ENCODE measurements at regions not wholly inside any gene's neighbourhood (a gene's known extent, or its start where the extent isn't known, plus 50 kb on each side); places are given as distances from the start of the nearest gene placed in this dataset.

DNA sequence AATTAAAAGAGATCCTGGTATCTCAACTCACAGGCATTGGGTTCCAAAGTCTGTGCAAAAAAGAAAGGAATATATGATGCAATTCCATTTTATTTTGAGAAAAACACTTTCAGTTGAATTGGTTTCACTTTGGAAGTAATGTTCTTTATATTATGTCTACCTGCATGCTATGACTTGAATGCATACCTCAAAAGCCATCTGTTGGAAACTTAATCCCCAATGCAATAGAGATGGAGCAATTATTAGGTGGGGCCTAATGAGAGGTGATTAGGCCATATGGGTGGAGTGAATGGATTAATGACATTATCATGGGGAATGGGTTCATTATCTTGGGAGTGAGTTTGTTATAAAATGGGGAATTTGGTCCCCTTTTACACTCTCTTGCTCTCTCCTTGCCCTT lies 293.3 kb downstream of the CSNK1G3 start:
- TF ChIP-seq REST (IDR thresholded peaks at IDR 0.05), result no peak
- TF ChIP-seq, protein P1, sequence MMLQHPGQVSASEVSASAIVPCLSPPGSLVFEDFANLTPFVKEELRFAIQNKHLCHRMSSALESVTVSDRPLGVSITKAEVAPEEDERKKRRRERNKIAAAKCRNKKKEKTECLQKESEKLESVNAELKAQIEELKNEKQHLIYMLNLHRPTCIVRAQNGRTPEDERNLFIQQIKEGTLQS (IDR thresholded peaks at IDR 0.05), result no peak
- no peak for TF ChIP-seq TAF1 (conservative IDR thresholded peaks at IDR 0.05)

GRCh38 chr5:123803359-123803758 lies 291.4 kb downstream of the CSNK1G3 start:
- no peaks in the 10 kb centered on the region for H3K4me1 ChIP-seq (ENCODE audit: control insufficient read depth in 4 of 4, insufficient read depth in 4 of 4, low read length in 3 of 4)
- H3K27ac ChIP-seq (ENCODE audit: low read depth in 1 of 2, low read length in 2 of 2), result no peak overlapping the region
- no peaks in the 10 kb centered on the region for H3K27me3 ChIP-seq (ENCODE audit: control insufficient read depth in 4 of 4, insufficient read depth in 4 of 4, low read length in 3 of 4)
- H3K36me3 ChIP-seq (ENCODE audit: control insufficient read depth in 4 of 4, insufficient read depth in 3 of 4, low read depth in 1 of 4, low read length in 3 of 4), result no peaks in the 10 kb centered on the region
- H3K4me3 ChIP-seq (ENCODE audit: low read depth in 1 of 3, low read length in 3 of 3), result no peak overlapping the region
- no peak for DNase-seq (ENCODE audit: low spot score)
- no peak for TF ChIP-seq RXRA (IDR thresholded peaks at IDR 0.05)
- no peaks in the 10 kb centered on the region for H3K9me3 ChIP-seq (ENCODE audit: control insufficient read depth in 4 of 4, low read length in 3 of 4)
- WGBS, result 91% methylated on average over 3 of the region's 3 CpGs
- no peak overlapping the region for H3K9ac ChIP-seq (ENCODE audit: low read depth in 1 of 2, low read length in 2 of 2)

More for the DNA sequence above, 293.3 kb downstream of the CSNK1G3 start:
- Histone ChIP-seq H3K4me1 (ENCODE audit: control insufficient read depth in 4 of 4, insufficient read depth in 4 of 4, low read length in 3 of 4) (no peaks in the 10 kb centered on the region), H3K9me3 (ENCODE audit: control insufficient read depth in 4 of 4, low read length in 3 of 4) (no peaks in the 10 kb centered on the region), H3K36me3 (ENCODE audit: control insufficient read depth in 4 of 4, insufficient read depth in 3 of 4, low read depth in 1 of 4, low read length in 3 of 4) (no peaks in the 10 kb centered on the region), H3K27ac (ENCODE audit: low read depth in 1 of 2, low read length in 2 of 2) (no peak overlapping the region), H3K27me3 (ENCODE audit: control insufficient read depth in 4 of 4, insufficient read depth in 4 of 4, low read length in 3 of 4) (no peaks in the 10 kb centered on the region), H3K4me3 (ENCODE audit: low read depth in 1 of 3, low read length in 3 of 3) (no peak overlapping the region), H3K9ac (ENCODE audit: low read depth in 1 of 2, low read length in 2 of 2) (no peak overlapping the region)
- no peak for DNase-seq (ENCODE audit: low spot score)

DNA sequence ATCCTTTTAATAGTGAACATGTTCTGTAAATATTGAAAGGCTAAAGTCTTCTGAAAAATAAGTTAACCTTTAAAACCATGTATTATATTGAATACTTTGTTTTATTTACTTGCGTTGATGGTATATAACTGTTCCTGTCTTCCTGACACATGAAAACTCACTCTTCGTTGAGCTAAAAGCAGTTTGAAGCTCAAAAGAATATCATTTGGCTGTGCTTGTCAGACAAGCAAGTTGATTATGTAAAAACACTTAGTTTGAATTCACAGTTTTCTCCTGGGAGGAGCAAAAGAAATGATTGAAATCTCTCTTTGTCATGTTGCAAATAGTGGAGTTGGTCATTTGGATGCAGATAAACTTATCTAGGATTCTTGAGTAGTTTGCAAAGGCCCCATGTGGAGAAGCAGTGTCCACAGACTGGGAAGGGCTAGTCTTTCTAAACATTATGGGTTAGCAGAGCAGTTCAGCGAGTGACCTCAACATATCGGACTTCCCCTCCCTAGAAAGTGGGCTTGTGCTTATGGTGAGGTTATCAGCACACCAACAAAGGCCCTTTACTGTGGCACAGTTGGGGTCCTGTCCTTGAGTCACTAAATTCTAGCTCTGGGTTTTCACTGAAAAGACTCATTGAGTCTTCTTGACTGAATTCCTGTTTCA lies 290.4 kb downstream of the CSNK1G3 start:
- H3K27ac ChIP-seq (ENCODE audit: low read depth in 1 of 2, low read length in 2 of 2), result no peak overlapping the region
- TF ChIP-seq, protein P2, sequence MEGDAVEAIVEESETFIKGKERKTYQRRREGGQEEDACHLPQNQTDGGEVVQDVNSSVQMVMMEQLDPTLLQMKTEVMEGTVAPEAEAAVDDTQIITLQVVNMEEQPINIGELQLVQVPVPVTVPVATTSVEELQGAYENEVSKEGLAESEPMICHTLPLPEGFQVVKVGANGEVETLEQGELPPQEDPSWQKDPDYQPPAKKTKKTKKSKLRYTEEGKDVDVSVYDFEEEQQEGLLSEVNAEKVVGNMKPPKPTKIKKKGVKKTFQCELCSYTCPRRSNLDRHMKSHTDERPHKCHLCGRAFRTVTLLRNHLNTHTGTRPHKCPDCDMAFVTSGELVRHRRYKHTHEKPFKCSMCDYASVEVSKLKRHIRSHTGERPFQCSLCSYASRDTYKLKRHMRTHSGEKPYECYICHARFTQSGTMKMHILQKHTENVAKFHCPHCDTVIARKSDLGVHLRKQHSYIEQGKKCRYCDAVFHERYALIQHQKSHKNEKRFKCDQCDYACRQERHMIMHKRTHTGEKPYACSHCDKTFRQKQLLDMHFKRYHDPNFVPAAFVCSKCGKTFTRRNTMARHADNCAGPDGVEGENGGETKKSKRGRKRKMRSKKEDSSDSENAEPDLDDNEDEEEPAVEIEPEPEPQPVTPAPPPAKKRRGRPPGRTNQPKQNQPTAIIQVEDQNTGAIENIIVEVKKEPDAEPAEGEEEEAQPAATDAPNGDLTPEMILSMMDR (IDR thresholded peaks at IDR 0.05; ENCODE audit: low read depth, low read length, missing input control), result no peak
- TF ChIP-seq HNF4A (conservative IDR thresholded peaks at IDR 0.05) (no peak), NR2F2 (IDR thresholded peaks at IDR 0.05) (no peak), RXRA (IDR thresholded peaks at IDR 0.05) (no peak), REST (IDR thresholded peaks at IDR 0.05) (no peak), GABPA (IDR thresholded peaks at IDR 0.05 in 1 of 2, conservative IDR thresholded peaks at IDR 0.05 in 1 of 2) (no peak), FOXA1 (IDR thresholded peaks at IDR 0.05) (no peak), JUND (IDR thresholded peaks at IDR 0.05) (no peak), SP1 (IDR thresholded peaks at IDR 0.05) (no peak), HNF4G (IDR thresholded peaks at IDR 0.05) (no peak), EGR1 (IDR thresholded peaks at IDR 0.05; ENCODE audit: low read depth in 2 of 2) (no peak), TAF1 (conservative IDR thresholded peaks at IDR 0.05) (no peak), ZBTB33 (IDR thresholded peaks at IDR 0.05) (no peak), RAD21 (IDR thresholded peaks at IDR 0.05) (no peak)
- TF ChIP-seq, protein P3, sequence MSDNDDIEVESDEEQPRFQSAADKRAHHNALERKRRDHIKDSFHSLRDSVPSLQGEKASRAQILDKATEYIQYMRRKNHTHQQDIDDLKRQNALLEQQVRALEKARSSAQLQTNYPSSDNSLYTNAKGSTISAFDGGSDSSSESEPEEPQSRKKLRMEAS (IDR thresholded peaks at IDR 0.05), result no peak
- no peaks in the 10 kb centered on the region for H3K27me3 ChIP-seq (ENCODE audit: control insufficient read depth in 4 of 4, insufficient read depth in 4 of 4, low read length in 3 of 4)
- no peak overlapping the region for H3K4me3 ChIP-seq (ENCODE audit: low read depth in 1 of 3, low read length in 3 of 3)
- DNase-seq (ENCODE audit: low spot score), result no peak
- no peaks in the 10 kb centered on the region for H3K9me3 ChIP-seq (ENCODE audit: control insufficient read depth in 4 of 4, low read length in 3 of 4)
- WGBS, result 84% methylated on average over 4 of the region's 4 CpGs
- H3K36me3 ChIP-seq (ENCODE audit: control insufficient read depth in 4 of 4, insufficient read depth in 3 of 4, low read depth in 1 of 4, low read length in 3 of 4), result no peaks in the 10 kb centered on the region
- no peaks in the 10 kb centered on the region for H3K4me1 ChIP-seq (ENCODE audit: control insufficient read depth in 4 of 4, insufficient read depth in 4 of 4, low read length in 3 of 4)
- no peak overlapping the region for H3K9ac ChIP-seq (ENCODE audit: low read depth in 1 of 2, low read length in 2 of 2)
